Brain pericyte (primary cell): ENCODE measurements at regions not wholly inside any gene's neighbourhood (a gene's known extent, or its start where the extent isn't known, plus 50 kb on each side); places are given as distances from the start of the nearest gene placed in this dataset.

Experiments
- DNase-seq: peaks from one replicate; pipeline ENCODE4 v3.0.0-alpha.2; 2012; ENCODE audit warnings: low read depth, low spot score

DNA sequence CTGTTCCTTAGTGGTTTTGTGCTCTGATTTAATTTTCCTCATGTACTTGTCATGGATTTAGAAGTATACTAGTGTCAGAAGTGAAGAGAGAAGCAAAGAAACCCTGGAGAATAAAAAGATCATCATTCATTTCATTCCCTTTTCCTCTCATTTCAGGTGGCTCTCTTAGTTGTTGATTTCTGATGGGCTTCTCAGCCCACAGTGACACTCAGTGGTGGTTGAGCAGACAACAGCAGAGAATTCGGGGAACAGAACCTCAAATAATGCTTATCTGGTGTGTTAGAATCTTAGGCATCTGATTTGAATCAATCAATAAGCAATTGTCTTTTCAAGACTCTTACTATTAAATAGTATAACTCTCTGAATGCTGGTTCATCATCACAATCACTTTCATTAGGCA lies 1289.4 kb downstream of the FAM181B start:
- no peak for DNase-seq

DNA sequence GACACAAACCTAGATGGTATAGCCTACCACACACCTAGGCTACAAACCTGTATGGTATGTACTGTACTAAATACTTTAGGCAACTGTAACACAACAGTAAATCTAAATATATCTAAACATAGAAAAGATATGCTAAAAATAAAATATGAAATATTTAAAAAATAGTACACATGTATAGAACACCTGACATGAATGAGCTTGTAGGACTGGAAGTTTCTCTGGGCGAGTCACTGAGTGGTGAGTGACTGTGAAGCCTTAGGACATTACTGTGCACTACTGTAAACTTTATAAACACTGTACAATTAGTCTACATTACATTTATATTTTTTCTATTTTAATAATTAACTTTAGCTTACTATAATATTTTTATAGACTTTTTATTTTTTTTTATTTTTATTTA lies 1301.3 kb downstream of the FAM181B start:
- DNase-seq, result no peak

DNA sequence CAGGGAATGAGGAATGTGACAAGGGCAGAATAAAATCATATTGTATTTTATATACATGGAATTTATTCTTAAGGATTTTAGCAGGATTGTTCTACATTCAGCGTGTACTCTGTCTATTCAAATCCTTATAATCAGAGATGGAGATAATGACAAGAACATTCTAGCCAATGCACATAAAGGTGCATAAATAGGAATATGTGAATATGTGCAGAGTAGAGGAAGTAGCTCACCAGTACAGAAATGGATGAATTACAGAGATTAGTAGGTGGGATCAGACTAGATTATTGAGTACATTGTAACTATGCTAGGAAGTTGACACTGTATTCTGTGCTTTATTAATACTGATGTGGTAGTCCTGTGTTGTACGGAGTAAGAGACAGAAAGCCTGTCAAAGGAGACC lies 1308.8 kb downstream of the FAM181B start:
- no peak for DNase-seq

DNA sequence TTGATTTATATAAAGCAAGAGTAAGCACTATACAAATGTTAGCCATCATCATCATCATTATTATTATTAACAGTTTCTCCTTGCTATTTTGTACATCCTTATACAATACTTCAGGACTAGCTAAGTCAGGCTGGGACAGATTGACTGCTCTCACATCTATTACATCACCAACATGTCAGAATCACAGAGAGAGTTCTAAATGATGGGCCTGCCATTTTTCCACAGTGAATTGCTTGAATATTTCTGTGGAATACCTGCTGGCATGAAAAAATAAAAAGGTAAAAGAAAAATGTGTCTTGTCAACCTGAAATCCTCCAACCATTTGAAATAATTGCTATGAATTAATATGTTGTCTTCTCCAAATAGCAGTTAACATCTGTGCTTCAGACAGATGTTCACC lies 1311.3 kb downstream of the FAM181B start:
- DNase-seq, result no peak

DNA sequence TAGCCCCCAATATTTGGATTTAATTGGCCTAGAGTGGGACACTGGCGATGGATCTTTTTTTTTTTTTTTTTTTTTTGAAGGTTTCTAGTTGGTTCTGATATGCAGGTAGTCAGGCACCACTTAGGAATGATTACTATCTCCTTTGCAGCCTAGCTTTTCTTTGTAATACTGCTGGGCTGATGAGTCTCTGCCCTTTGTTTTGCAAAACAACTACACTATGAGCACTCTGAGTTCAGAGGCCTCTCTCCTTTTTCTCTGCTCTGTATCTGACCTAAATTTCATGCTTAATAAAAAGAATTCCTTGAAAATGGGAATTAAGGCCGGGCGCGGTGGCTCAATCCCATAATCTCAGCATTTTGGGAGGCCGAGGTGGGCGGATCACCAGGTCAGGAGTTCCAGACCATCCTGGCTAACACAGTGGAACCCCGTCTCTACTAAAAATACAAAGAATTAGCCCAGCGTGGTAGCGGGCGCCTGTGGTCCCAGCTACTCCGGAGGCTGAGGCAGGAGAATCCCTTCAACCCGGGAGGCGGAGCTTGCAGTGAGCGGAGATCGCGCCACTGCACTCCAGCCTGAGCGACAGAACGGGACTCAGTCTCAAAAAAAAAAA lies 1312.3 kb downstream of the FAM181B start:
- DNase-seq, result no peak

DNA sequence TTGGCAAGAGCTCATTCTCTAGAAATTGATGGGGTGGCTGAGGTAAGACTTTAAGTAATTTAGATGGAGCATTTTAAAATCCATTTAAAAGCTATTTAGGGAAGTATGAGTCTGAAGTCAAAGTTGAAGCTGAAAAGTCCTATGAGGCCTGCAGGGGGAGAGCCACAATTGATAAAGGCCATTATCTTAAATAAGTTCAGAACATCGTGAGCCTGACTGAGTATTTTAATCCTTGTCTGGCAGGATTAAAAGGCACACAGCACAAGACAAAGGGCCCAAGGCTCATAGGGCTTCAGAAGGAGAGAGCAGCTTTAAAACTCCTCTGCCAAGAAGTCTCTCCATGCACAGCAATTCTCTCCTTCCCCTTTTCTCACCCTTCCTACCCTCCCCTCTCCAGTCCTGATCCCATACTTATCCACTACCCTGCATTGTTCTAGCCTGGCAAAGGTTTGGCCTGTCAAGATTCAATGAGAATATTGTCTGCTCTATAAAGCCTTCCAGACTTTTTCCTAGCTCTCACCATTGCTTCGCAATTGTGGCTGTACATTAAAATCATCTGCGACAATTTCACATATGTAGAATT lies 1312.9 kb downstream of the FAM181B start:
- no peak for DNase-seq

DNA sequence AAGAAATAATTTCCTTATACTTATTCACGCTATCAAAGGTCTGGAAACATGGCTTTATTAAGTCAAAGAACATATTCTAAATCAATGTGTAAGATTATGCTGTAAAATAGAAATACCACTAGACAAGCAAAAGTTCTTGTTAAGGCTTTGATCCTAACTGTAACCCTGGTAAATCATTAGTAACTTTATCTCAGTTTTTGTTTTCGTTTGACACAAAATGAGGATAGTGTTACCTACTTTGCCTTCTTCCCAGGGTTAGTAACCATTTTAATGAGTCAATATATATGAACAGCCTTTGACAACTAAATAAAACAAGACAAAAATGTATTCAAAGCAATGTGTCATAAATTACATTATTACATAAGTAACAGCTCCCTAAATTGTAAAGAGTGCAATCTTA lies 1336.3 kb downstream of the FAM181B start:
- DNase-seq, result no peak

DNA sequence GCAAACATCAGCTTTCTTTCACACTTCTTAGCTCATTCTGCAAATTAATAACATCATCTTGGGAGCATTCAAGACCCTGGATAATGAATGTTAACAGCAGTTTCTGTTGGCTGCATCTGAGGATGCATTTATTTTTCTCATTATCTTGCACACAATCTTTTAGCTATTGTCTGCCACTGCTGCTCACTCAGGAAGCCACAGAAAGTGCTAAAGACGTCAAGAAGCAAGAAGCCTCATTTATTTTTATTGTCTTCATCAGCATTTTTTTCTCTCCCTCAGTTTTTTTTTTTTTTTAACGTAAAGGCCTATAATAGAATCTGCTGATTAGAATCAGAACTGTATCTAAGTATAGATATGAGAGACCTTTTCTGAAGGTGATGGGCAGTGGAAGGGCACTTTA lies 1339.4 kb downstream of the FAM181B start:
- no peak for DNase-seq

DNA sequence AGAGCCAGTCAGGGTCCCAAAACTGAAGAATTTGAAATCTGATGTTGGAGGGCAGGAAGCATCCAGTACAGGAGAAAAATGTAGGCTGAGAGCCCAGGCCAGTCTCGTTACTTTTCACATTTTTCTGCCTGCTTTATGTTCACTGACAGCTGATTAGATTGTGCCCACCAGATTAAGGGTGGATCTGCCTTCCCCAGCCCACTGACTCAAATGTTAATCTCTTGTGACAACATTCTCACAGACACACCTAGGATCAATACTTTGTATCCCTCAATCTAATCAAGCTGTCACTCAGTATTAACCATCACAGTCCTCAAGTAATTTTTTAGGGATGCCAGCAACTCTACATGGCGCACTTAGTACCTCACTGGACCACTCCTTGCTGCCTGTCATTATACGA lies 1345.3 kb downstream of the FAM181B start:
- DNase-seq, result no peak

DNA sequence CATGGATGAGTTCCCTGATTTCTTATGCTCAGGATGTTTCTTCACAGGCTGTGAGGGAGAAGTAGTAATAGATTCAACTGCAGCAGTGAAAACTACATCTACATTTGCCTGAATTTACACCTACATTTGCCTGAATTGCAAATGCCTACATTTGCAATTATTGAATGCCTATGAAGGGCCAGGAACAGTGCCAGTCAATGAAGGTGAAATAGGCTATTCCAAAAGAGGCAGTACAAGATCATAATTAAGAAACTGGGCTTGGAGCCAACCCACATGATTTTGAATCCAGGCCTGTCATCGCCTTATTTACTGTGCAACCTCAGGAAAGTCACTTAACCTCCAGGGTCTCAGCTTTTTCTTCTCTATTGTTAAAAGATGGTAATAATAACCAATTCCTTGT lies 1353.3 kb downstream of the FAM181B start:
- no peak for DNase-seq

DNA sequence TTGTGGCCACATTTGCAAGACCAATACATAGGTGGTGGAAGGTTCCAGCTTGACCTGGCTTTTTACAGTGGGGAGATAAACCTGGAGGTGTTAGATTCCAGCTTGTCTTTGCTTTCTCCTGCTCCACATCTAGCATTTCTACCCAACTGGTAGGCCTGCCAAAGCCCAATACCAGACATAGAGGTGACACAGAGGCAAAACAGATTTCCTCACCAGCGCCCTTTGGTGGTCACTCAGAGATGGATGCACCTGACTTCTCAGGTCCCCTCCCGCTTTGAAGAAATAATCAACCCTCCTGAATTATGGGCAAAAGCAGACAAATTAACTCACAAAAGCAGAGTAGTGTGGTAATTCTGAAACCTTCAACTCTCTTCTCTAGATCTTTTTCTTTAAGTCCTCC lies 1356.2 kb downstream of the FAM181B start:
- no peak for DNase-seq

DNA sequence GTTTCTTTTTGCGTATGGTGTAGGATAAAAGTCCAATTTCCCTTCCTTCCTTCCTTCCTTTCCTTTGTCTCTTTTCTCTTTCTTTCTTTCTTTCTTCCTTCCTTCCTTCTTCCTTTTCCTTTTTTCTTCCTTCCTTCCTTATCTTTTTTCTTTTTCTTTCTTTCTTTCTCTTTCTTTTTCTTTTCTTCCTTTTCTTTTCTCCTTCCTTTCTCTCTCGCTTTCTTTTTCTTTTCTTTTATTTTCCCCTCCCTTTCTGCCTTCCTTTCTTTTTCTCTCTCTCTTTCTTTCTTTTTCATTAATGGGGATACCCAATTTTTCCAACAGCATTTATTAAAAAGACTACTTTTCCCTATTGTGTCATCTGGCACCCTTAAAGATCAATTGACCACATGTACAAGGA lies 1359.7 kb downstream of the FAM181B start:
- no peak for DNase-seq

DNA sequence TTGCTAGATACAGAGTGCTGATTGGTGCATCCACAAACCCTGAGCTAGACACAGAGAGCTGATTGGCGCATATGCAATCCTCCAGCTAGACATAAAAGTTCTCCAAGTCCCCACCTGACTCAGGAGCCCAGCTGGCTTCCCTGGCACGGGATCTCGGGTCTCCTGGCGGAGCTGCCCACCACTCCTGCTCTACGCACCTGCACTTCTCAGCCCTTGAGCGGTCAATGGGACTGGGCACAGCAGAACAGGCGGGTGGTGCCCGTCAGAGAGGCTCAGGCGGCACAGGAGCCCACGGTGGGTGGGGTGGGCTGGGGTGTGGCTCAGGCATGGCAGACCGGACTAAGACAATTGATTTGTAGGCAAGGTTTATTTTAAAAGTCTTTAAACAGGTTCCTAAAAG lies 1365.5 kb downstream of the FAM181B start:
- no peak for DNase-seq

DNA sequence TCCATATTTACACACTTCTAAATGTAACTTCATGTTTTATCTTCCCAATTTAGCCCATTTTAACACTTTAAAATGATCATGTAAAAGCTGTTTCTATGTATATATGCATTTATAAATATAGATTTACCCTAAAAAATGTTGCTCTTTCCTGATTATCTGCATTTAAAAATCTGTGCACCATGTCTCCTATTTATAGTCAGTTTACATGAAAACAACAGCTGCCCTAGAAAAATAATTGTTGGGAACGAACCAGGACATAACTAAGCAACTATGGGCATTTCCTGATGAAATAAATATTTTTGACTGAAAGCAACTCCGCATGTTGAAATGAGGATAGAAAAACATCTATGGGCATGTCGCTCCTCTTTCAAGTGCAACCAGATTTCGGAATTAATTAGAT lies 1368.2 kb downstream of the FAM181B start:
- no peak for DNase-seq

DNA sequence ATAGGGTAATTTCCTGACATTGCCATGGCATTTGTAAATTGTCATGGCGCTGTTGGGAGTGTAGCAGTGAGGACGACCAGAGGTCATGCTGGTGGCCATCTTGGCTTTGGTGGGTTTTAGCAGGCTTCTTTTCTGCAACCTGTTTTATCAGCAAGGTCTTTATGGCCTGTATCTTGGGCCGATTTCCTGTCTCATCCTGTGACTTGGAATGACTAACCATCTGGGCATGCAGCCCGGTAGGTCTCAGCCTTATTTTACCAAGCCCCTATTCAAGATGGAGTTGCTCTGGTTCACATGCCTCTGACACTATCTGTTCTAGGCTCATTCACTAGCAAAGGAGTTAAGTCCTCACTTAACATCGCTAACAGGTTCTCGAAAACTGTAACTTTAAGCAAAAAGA lies 1374.2 kb downstream of the FAM181B start:
- no peak for DNase-seq

DNA sequence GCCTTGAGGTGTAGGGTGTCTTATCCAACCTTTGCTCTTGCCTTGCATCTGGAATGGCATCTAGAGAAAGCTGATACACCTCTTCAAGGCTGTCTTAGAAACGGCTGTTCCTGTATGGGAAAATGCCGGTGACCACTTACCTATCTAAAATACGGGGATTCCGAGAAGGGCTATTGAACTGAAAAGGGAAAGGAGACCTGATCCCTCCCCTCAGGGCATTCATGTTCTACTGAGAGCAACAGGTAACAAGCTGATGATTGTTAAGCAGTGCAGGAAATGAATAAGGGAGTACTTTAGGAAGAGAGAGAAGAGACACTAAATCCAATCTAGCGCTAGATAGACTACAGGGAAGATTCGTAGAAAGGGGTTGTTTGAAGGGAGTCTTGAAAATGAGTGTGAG lies 1388.1 kb downstream of the FAM181B start:
- no peak for DNase-seq

DNA sequence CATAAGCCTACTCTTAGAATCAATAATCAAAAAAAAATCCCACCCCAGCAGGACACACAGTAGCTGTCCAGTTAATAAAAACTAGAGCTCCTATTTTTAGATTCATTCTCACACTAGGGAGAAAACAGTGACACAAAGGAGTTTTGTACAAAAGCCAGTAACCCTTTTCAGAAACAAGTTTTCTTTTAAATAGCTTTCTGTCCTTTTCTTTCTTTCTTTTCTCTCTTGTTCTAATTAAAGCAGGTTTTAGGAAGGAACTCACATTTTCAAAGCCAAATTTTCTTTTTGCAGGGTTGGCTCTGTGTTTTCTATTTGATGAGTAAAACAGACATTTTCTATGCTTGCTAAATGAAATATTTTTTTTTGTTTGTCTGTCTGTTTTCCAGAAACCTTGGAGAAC lies 1390.7 kb downstream of the FAM181B start:
- DNase-seq, result no peak

DNA sequence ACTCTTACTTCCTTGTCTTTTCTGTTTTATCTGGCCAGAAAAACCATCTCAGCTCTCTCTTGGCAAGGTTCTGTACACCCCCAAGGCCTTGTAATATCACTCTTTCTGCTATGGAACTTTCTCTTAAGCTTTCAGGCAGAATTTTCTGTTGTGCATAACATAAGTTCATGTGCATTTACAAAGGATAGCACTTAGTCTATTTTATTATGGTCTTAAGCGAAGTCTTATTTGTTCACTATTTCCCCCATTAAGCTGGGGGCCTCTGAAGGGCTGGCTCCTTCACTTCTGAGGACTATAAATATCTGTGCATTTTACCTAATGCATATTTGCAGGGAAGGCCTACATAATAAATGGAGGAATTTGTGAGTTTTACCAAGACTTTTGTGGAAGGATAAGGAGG lies 1393.4 kb downstream of the FAM181B start:
- no peak for DNase-seq

DNA sequence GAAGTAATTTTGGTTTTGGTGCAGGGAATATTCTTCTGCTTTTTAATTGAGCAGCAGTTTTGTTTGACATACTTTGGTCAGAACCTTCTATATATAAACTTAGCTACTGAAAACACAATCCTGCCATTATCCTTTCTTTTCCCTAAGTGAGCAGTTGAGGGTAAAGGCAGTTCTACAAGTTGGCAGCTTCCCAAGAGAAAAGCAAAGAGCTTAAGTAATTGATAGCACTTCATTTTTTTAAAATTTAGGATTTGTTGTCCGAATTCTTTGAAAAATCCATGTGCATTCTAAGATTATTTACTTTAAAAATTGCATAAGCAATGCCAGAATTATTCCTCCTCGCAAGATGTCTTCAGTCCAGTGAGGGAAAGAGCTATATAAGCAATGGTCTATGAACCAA lies 1394.1 kb downstream of the FAM181B start:
- DNase-seq, result no peak

DNA sequence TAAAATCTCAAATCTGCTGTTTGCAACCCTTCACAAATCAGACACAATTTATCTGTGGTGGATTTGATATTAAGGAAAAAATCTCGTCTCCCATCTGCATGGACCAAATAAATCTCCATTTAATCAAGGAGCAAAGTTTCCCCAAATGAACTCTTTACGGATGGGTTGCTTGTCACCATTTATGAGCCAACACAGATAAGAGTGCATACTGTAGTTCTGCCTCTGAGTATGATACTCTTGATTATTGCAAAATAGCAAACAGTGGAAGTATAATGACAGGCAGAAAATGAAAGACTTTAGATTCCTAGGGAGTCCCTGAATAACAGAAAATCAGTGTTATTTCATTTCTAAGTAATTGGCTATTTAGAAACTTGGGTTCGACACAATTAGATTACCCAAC lies 1395.9 kb downstream of the FAM181B start:
- DNase-seq, result no peak

DNA sequence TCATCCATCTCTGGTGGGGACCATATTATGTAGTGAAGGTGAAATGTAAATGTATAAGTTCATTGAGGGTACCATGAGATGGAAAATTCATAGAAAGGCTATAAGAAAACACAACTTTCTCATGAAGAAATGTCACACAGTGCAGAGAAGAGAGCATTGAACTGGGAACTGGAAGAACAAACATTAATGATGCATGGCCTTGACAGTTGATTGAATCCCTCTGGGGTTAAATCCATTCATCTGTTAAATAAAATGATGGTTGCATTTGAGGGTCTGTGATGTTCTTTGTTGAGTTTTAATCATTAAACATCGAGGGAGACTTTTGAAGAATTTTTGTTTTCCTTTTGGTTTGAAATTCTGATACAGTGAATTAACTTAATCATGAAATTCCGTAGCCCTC lies 1401.4 kb downstream of the FAM181B start:
- no peak for DNase-seq

DNA sequence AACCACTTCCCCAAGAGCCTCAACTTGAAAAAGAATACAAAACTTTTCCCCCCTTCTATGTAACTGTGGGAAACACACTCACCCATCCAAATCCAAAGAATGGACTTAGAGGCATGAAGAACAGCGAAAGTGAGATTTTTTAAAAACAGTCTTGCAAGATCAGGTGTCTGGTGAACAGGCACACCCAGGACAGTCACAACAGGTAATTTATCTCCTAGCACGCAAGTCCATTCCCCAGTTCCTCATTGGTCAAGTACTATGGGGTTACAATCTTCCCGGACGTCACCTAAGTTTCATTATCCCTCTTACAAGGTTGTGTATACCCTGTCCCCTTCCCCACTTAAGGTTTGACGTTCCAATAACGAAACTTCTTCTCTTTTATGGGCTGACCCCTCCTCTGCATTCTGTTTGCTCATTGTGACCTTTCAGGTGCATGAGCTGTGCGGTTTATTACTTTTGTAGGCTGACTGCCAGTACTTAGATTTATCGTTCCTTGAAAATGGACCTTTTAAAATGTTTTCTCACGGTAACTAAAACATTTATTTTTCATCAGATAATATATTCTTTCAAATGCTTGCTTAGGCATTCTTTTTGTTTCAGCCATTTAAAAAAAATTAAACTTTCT lies 1401.9 kb downstream of the FAM181B start:
- DNase-seq, result no peak

DNA sequence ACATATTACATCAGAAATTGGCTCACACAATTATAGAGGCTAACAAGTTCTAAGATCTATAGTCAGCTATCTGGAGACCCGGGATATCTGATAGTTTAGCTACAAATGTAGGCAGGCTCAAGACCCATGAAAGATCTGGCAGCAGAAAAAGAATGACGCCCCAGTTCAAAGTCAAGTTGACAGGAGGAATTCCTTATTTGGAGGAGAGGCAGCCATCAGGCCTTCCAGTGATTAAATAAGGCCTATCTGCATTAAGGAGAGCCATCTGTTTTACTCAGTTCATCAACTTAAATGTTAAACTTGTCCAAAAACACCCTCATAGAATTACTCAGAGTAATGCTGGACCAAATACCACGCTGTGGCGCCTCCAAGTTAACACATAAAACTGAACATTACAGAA lies 1402.6 kb downstream of the FAM181B start:
- no peak for DNase-seq
